CD4-positive, alpha-beta T cell (primary cell): ENCODE measurements at regions not wholly inside any gene's neighbourhood (a gene's known extent, or its start where the extent isn't known, plus 50 kb on each side); places are given as distances from the start of the nearest gene placed in this dataset.

Experiments used
- ATAC-seq: fragments of 200-7000 bp; cut with Tn5 transposase; one replicate; pipeline ENCODE4 v1.10.0; 2022; ENCODE audit warnings: mild to moderate bottlenecking; ENCODE audit not compliant: poor library complexity
- CTCF ChIA-PET: fragments of 350-600 bp; sonication (Branson Sonifier 250); formaldehyde crosslinking; loops from one replicate; lab custom pipeline; 2021; ENCODE audit warnings: antibody characterized with exemption, inconsistent platforms; lab: Charles Lee
- POLR2A ChIA-PET: fragments of 350-600 bp; sonication (Branson Sonifier 250); formaldehyde crosslinking; loops from one replicate; lab custom pipeline; 2021; ENCODE audit warnings: antibody characterized with exemption, inconsistent platforms; lab: Charles Lee
- DNase-seq, 14 experiments: peaks; one replicate each; pipeline ENCODE4 v3.0.0-alpha.2; 2013 to 2020; ENCODE audit warnings: mixed read lengths in 2 of 14
- H3K27ac ChIP-seq, 2 donors: one replicate each; pipeline versions ENCODE4 v1.5.1 to v1.7.0; 2013; ENCODE audit warnings: low read length in 2 of 2, low read depth in 1 of 2, mild to moderate bottlenecking in 1 of 2
- H3K27me3 ChIP-seq, 2 experiments: 1 replicate in 1 of 2; 2 replicates in 1 of 2; pipeline versions ENCODE4 v1.6.1 to v1.7.0; 2013; ENCODE audit warnings: low read length in 2 of 2, control low read depth in 1 of 2, mild to moderate bottlenecking in 1 of 2, moderate library complexity in 1 of 2; ENCODE audit not compliant: insufficient read depth in 2 of 2, control insufficient read depth in 1 of 2
- H3K36me3 ChIP-seq: one replicate; pipeline ENCODE4 v1.6.1; 2013; ENCODE audit warnings: low read length, control low read depth; ENCODE audit not compliant: insufficient read depth
- H3K4me1 ChIP-seq: one replicate; pipeline ENCODE4 v1.6.1; 2013; ENCODE audit warnings: low read length, control low read depth; ENCODE audit not compliant: insufficient read depth
- H3K4me3 ChIP-seq: one replicate; pipeline ENCODE4 v1.5.1; 2013; ENCODE audit warnings: mild to moderate bottlenecking, low read length, moderate library complexity
- H3K9me3 ChIP-seq, 2 experiments: 1 replicate in 1 of 2; 2 replicates in 1 of 2; pipeline versions ENCODE4 v1.6.1 to v1.7.0; 2013; ENCODE audit warnings: low read length in 2 of 2, mild to moderate bottlenecking in 2 of 2, control low read depth in 1 of 2, moderate library complexity in 1 of 2; ENCODE audit not compliant: control insufficient read depth in 1 of 2, insufficient read depth in 1 of 2
- H3K27ac Mint-ChIP-seq: one replicate; pipeline ENCODE4 v1.8.0; 2020; ENCODE audit warnings: mixed read lengths
- H3K27me3 Mint-ChIP-seq: one replicate; pipeline ENCODE4 v1.8.0; 2021; ENCODE audit warnings: mixed read lengths
- H3K36me3 Mint-ChIP-seq: one replicate; pipeline ENCODE4 v1.8.0; 2021; ENCODE audit warnings: low read depth, mixed read lengths
- H3K4me1 Mint-ChIP-seq: one replicate; pipeline ENCODE4 v1.8.0; 2021; ENCODE audit warnings: low read depth, mixed read lengths
- H3K4me3 Mint-ChIP-seq: one replicate; pipeline ENCODE4 v1.8.0; 2020; ENCODE audit warnings: mild to moderate bottlenecking, mixed read lengths
- H3K9me3 Mint-ChIP-seq: one replicate; pipeline ENCODE4 v1.8.0; 2020; ENCODE audit warnings: mixed read lengths
- CTCF ChIP-seq: fragments of 200-600 bp; IDR thresholded peaks from one replicate; pipeline ENCODE4 v1.8.0; 2022; ENCODE audit warnings: antibody characterized with exemption, mild to moderate bottlenecking
- intact Hi-C, 2 experiments: fragments of 100-400 bp; cut with DNase I in 1 of 2; cut with micrococcal nuclease in 1 of 2; formaldehyde crosslinking; loops; one replicate each; pipeline versions ENCODE4 v1.15.1 to v1.9.0; 2023 to 2025; cut with DNase I, micrococcal nuclease

- ATAC-seq (no peak), DNase-seq (no peak)
- no peaks in the 10 kb centered on the region for H3K27me3 ChIP-seq
- H3K27ac Mint-ChIP-seq = no peak overlapping the region
- H3K36me3 Mint-ChIP-seq = no peaks in the 10 kb centered on the region
- peaks cover 3% of the 10 kb centered on the region for H3K9me3 Mint-ChIP-seq
- TF ChIP-seq CTCF = no peak
- H3K27me3 Mint-ChIP-seq = no peaks in the 10 kb centered on the region
- intact Hi-C loops = no loop called here
- H3K4me3 ChIP-seq = no peak overlapping the region
- ChIA-PET CTCF (no interaction called here), POLR2A (no interaction called here)
- H3K4me1 ChIP-seq = no peaks in the 10 kb centered on the region
- no peak overlapping the region for H3K27ac ChIP-seq
- no peaks in the 10 kb centered on the region for H3K4me1 Mint-ChIP-seq
- peaks cover 0 to 9% of the 10 kb centered on the region in 2 experiments for H3K9me3 ChIP-seq
- H3K4me3 Mint-ChIP-seq = no peak overlapping the region
- H3K36me3 ChIP-seq = no peaks in the 10 kb centered on the region
Observed at GRCh38 chr4:167380964-167381363, 146.7 kb upstream of the SPOCK3 start.

- POLR2A ChIA-PET = no interaction called here
- intact Hi-C loops = no loop called here
- H3K4me3 Mint-ChIP-seq = no peak overlapping the region
- Histone ChIP-seq H3K27me3 (no peaks in the 10 kb centered on the region), H3K4me1 (no peaks in the 10 kb centered on the region), H3K9me3 (peaks cover 0 to 9% of the 10 kb centered on the region in 2 experiments), H3K4me3 (no peak overlapping the region), H3K36me3 (no peaks in the 10 kb centered on the region), H3K27ac (no peak overlapping the region)
- no peak overlapping the region for H3K27ac Mint-ChIP-seq
- DNase-seq (no peak), ATAC-seq (no peak)
- TF ChIP-seq CTCF = no peak
- H3K9me3 Mint-ChIP-seq = peaks cover 3% of the 10 kb centered on the region
- CTCF ChIA-PET = no interaction called here
- no peaks in the 10 kb centered on the region for H3K27me3 Mint-ChIP-seq
- H3K4me1 Mint-ChIP-seq = no peaks in the 10 kb centered on the region
- H3K36me3 Mint-ChIP-seq = no peaks in the 10 kb centered on the region
Observed at GRCh38 chr4:167383291-167383690, 149.0 kb upstream of the SPOCK3 start.

GRCh38 chr4:167397586-167397985 lies 163.3 kb upstream of the SPOCK3 start:
- no peaks in the 10 kb centered on the region for H3K4me1 Mint-ChIP-seq

More at GRCh38 chr4:167397586-167397985, 163.3 kb upstream of the SPOCK3 start:
- Mint-ChIP-seq H3K9me3 (no peaks in the 10 kb centered on the region), H3K27me3 (no peaks in the 10 kb centered on the region), H3K4me3 (no peak overlapping the region), H3K27ac (no peak overlapping the region), H3K36me3 (no peaks in the 10 kb centered on the region)
- Histone ChIP-seq H3K4me1 (no peaks in the 10 kb centered on the region), H3K27me3 (no peaks in the 10 kb centered on the region), H3K9me3 (no peaks in the 10 kb centered on the region), H3K4me3 (no peak overlapping the region), H3K27ac (no peak overlapping the region), H3K36me3 (no peaks in the 10 kb centered on the region)
- intact Hi-C loops = no loop called here
- no peak for TF ChIP-seq CTCF
- CTCF ChIA-PET = no interaction called here
- DNase-seq (no peak), ATAC-seq (no peak)
- POLR2A ChIA-PET = no interaction called here
